AG04450 (cell line): ENCODE measurements at regions not wholly inside any gene's neighbourhood (a gene's known extent, or its start where the extent isn't known, plus 50 kb on each side); places are given as distances from the start of the nearest gene placed in this dataset.

Source experiments
- CTCF ChIA-PET: fragments of 300-600, 350-600 bp; formaldehyde crosslinking; extraction: SDS; loops from one replicate; lab custom pipeline; 2022; ENCODE audit warnings: antibody characterized with exemption, inconsistent platforms; lab: Charles Lee
- POLR2A ChIA-PET: fragments of 350-600 bp; formaldehyde crosslinking; extraction: SDS; loops from one replicate; lab custom pipeline; 2021; ENCODE audit warnings: antibody characterized with exemption, inconsistent platforms; lab: Yijun Ruan, JAX
- DNase-seq: peaks from one replicate; pipeline ENCODE4 v3.0.0-alpha.2; 2011; ENCODE audit warnings: low read depth, low spot score
- H3K27ac ChIP-seq: one replicate; pipeline ENCODE4 v1.5.1; 2012; ENCODE audit warnings: low read depth, low read length, control low read depth
- H3K27me3 ChIP-seq: one replicate; pipeline ENCODE4 v1.6.0; 2012; ENCODE audit warnings: low read length; ENCODE audit not compliant: control insufficient read depth, insufficient read depth
- H3K4me3 ChIP-seq: 2 replicates; pipeline ENCODE4 v1.5.1; 2011; ENCODE audit warnings: mild to moderate bottlenecking, low read depth, low read length, control low read depth
- H3K9me3 ChIP-seq: 2 replicates; pipeline ENCODE4 v1.5.1; 2012; ENCODE audit warnings: low read length; ENCODE audit not compliant: control insufficient read depth, insufficient read depth
- CTCF ChIP-seq: IDR thresholded peaks from 2 replicates; pipeline ENCODE4 v1.5.1; 2011; ENCODE audit warnings: low read depth, low read length, control low read depth, inconsistent platforms

GRCh38 chr1:116460783-116461376 lies 87.8 kb downstream of the ATP1A1 start:
- CTCF ChIA-PET, result interaction anchor here (0.9 to 1.3 kb wide), 3 partner anchors 25 to 321 kb away, joined by 3 read pairs; no protein-coding TSS in a partner anchor
- TF ChIP-seq CTCF, result no peak
- POLR2A ChIA-PET, result no interaction called here

GRCh38 chr1:116461723-116462122 lies 88.7 kb downstream of the ATP1A1 start:
- Histone ChIP-seq H3K27me3 (no peaks in the 10 kb centered on the region), H3K4me3 (no peak overlapping the region), H3K9me3 (no peaks in the 10 kb centered on the region), H3K27ac (no peak overlapping the region)
- no peak for DNase-seq
- ChIA-PET CTCF (interaction anchor here (1.0 to 1.4 kb wide), 4 partner anchors 24 to 322 kb away, joined by 3 to 6 read pairs (median 3); no protein-coding TSS in a partner anchor), POLR2A (no interaction called here)
- no peak for TF ChIP-seq CTCF

More at GRCh38 chr1:116460783-116461376, 87.8 kb downstream of the ATP1A1 start:
- no peak for DNase-seq
- no peaks in the 10 kb centered on the region for H3K9me3 ChIP-seq
- H3K27me3 ChIP-seq, result no peaks in the 10 kb centered on the region
- no peak overlapping the region for H3K27ac ChIP-seq
- H3K4me3 ChIP-seq, result no peak overlapping the region

- Histone ChIP-seq H3K4me3 (no peak overlapping the region), H3K27me3 (no peaks in the 10 kb centered on the region), H3K27ac (no peak overlapping the region), H3K9me3 (no peaks in the 10 kb centered on the region)
- POLR2A ChIA-PET, result no interaction called here
- TF ChIP-seq CTCF, result no peak
- CTCF ChIA-PET, result interaction anchor here (1.0 to 1.4 kb wide), 2 partner anchors 23 to 311 kb away, joined by 3 to 6 read pairs; no protein-coding TSS in a partner anchor
- no peak for DNase-seq
Measured at GRCh38 chr1:116462722-116463121, 89.7 kb downstream of the ATP1A1 start.

- DNase-seq, result no peak
- no peak overlapping the region for H3K4me3 ChIP-seq
- no peaks in the 10 kb centered on the region for H3K27me3 ChIP-seq
- no peak for TF ChIP-seq CTCF
- H3K9me3 ChIP-seq, result no peaks in the 10 kb centered on the region
- ChIA-PET POLR2A (no interaction called here), CTCF (interaction anchor here (0.6 to 1.0 kb wide), 4 partner anchors 20 to 311 kb away, joined by 3 to 5 read pairs (median 4); no protein-coding TSS in a partner anchor)
- H3K27ac ChIP-seq, result no peak overlapping the region
Measured at GRCh38 chr1:116463730-116464129, 90.7 kb downstream of the ATP1A1 start.
